ENCODE measurements at regions not wholly inside any gene's neighbourhood (a gene's known extent, or its start where the extent isn't known, plus 50 kb on each side); places are given as distances from the start of the nearest gene placed in this dataset.

GRCh38 chr6:11486959-11487358 is 50.6 kb upstream of the TMEM170B start:
- TF ChIP-seq CTCF (IDR thresholded peaks at IDR 0.05) = no peak
- ATAC-seq = no peak
- intact Hi-C loops (cut with DNase I) = no loop called here

GRCh38 chr6:11486486-11486885 is 51.1 kb upstream of the TMEM170B start:
- no peak overlapping the region for H3K27ac ChIP-seq
- ATAC-seq = no peak
- TF ChIP-seq CTCF (IDR thresholded peaks at IDR 0.05) = no peak
- H3K9me3 ChIP-seq = no peaks in the 10 kb centered on the region
- no peaks in the 10 kb centered on the region for H3K36me3 ChIP-seq
- H3K4me1 ChIP-seq = peaks cover 4% of the 10 kb centered on the region
- no peaks in the 10 kb centered on the region for H3K27me3 ChIP-seq
- no peak overlapping the region for H3K4me3 ChIP-seq
- intact Hi-C loops (cut with DNase I) = no loop called here
- DNase-seq = no peak

More at GRCh38 chr6:11486959-11487358, 50.6 kb upstream of the TMEM170B start:
- Histone ChIP-seq H3K36me3 (no peaks in the 10 kb centered on the region), H3K9me3 (no peaks in the 10 kb centered on the region), H3K27ac (no peak overlapping the region), H3K4me1 (peaks cover 4% of the 10 kb centered on the region), H3K27me3 (no peaks in the 10 kb centered on the region), H3K4me3 (no peak overlapping the region)
- no peak for DNase-seq

GRCh38 chr6:11486051-11486450 is 51.5 kb upstream of the TMEM170B start:
- Histone ChIP-seq H3K36me3 (no peaks in the 10 kb centered on the region), H3K27ac (no peak overlapping the region), H3K27me3 (no peaks in the 10 kb centered on the region), H3K9me3 (no peaks in the 10 kb centered on the region), H3K4me3 (no peak overlapping the region), H3K4me1 (peaks cover 4% of the 10 kb centered on the region)
- DNase-seq (no peak), ATAC-seq (no peak)
- intact Hi-C loops (cut with DNase I) = no loop called here
- no peak for TF ChIP-seq CTCF (IDR thresholded peaks at IDR 0.05)

GRCh38 chr6:11485271-11485670 is 52.3 kb upstream of the TMEM170B start:
- intact Hi-C loops (cut with DNase I) = no loop called here
- H3K9me3 ChIP-seq = no peaks in the 10 kb centered on the region
- DNase-seq (no peak), ATAC-seq (no peak)
- H3K4me1 ChIP-seq = peaks cover 4% of the 10 kb centered on the region
- H3K27me3 ChIP-seq = no peaks in the 10 kb centered on the region
- no peak for TF ChIP-seq CTCF (IDR thresholded peaks at IDR 0.05)
- H3K4me3 ChIP-seq = no peak overlapping the region
- H3K27ac ChIP-seq = no peak overlapping the region
- no peaks in the 10 kb centered on the region for H3K36me3 ChIP-seq

GRCh38 chr6:11484441-11484840 is 53.1 kb upstream of the TMEM170B start:
- H3K4me1 ChIP-seq = peaks cover 4% of the 10 kb centered on the region
- DNase-seq (no peak), ATAC-seq (no peak)
- H3K27me3 ChIP-seq = no peaks in the 10 kb centered on the region
- intact Hi-C loops (cut with DNase I) = no loop called here
- no peak overlapping the region for H3K27ac ChIP-seq
- H3K9me3 ChIP-seq = no peaks in the 10 kb centered on the region
- H3K36me3 ChIP-seq = no peaks in the 10 kb centered on the region
- no peak overlapping the region for H3K4me3 ChIP-seq
- no peak for TF ChIP-seq CTCF (IDR thresholded peaks at IDR 0.05)

GRCh38 chr6:11482616-11483015 is 54.9 kb upstream of the TMEM170B start:
- Histone ChIP-seq H3K4me3 (no peak overlapping the region), H3K4me1 (peaks cover 4% of the 10 kb centered on the region), H3K36me3 (no peaks in the 10 kb centered on the region), H3K27ac (no peak overlapping the region), H3K27me3 (no peaks in the 10 kb centered on the region), H3K9me3 (no peaks in the 10 kb centered on the region)
- DNase-seq (no peak), ATAC-seq (no peak)
- TF ChIP-seq CTCF (IDR thresholded peaks at IDR 0.05) = no peak
- intact Hi-C loops (cut with DNase I) = no loop called here

Measured in upper lobe of right lung (tissue), 1 donor.